ENCODE measurements at regions not wholly inside any gene's neighbourhood (a gene's known extent, or its start where the extent isn't known, plus 50 kb on each side); places are given as distances from the start of the nearest gene placed in this dataset.

DNA sequence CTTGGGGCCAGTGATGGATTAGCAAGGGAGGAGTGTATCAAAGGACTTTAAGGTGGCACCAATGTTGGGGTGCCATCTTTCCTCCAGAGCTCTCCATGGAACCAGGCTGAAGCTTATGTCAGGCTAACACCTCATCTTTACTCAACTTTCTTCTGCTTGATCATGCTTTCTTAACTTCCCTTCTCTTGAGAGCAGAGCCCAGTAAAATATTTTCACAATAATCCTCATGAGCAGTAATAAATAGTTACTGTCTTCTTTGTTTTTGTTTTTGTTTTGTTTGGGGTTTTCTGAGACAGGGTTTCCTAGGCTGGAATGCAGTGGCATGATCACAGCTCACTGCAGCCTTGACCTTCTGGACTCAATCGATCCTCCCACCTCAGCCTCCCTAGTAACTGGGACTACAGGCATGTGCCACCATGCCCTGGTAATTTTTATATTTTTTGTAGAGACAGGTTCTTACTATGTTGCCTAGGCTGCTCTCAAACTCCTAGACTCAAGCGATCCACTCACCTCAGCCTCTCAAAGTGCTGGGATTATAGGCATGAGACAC lies 127.9 kb upstream of the TOP1 start:
- no peak for TF ChIP-seq EZH2 (IDR thresholded peaks at IDR 0.05; ENCODE audit: borderline replicate concordance, low read length)
- TF ChIP-seq, protein P1, sequence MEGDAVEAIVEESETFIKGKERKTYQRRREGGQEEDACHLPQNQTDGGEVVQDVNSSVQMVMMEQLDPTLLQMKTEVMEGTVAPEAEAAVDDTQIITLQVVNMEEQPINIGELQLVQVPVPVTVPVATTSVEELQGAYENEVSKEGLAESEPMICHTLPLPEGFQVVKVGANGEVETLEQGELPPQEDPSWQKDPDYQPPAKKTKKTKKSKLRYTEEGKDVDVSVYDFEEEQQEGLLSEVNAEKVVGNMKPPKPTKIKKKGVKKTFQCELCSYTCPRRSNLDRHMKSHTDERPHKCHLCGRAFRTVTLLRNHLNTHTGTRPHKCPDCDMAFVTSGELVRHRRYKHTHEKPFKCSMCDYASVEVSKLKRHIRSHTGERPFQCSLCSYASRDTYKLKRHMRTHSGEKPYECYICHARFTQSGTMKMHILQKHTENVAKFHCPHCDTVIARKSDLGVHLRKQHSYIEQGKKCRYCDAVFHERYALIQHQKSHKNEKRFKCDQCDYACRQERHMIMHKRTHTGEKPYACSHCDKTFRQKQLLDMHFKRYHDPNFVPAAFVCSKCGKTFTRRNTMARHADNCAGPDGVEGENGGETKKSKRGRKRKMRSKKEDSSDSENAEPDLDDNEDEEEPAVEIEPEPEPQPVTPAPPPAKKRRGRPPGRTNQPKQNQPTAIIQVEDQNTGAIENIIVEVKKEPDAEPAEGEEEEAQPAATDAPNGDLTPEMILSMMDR (conservative IDR thresholded peaks at IDR 0.05 in 1 of 2, IDR thresholded peaks at IDR 0.05 in 1 of 2; ENCODE audit: extremely low read depth in 1 of 2, insufficient read depth in 1 of 2, low read depth in 1 of 2, low read length in 2 of 2): no peak

Data from mammary epithelial cell (primary cell).